GM18858 (cell line): ENCODE measurements at regions not wholly inside any gene's neighbourhood (a gene's known extent, or its start where the extent isn't known, plus 50 kb on each side); places are given as distances from the start of the nearest gene placed in this dataset.

Source experiments
- ATAC-seq: cut with Tn5 transposase; IDR thresholded peaks from one replicate; pipeline ENCODE4 v1.9.1; 2021; ENCODE audit not compliant: unreplicated experiment

GRCh38 chr3:174767853-174768382 is 91.2 kb upstream of the NAALADL2 start:
- ATAC-seq: no peak

- no peak for ATAC-seq
Observed at GRCh38 chr3:174769171-174769570, 90.0 kb upstream of the NAALADL2 start.

GRCh38 chr3:174775603-174776002 is 83.5 kb upstream of the NAALADL2 start:
- ATAC-seq: no peak

- ATAC-seq: no peak
Observed at GRCh38 chr3:174776123-174776522, 83.0 kb upstream of the NAALADL2 start.

DNA sequence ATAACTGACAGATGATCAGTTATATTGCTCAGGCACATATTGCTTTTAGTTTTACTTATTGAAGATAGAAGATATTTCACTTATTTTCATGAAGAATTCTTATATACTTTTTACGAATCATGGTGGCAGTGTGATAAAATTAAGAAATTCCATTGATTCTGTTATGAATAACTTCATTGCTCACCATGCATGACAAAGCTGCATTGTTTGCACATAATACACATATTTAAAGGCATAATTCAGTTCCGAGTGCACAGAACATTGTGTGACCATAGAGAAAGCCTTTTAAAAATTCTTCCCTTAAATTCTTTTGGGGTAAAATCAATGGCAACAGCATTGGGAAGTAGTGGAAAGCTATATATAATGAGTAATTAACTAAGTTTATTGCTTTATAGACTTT is 82.5 kb upstream of the NAALADL2 start:
- ATAC-seq: no peak

GRCh38 chr3:174777813-174778212 is 81.3 kb upstream of the NAALADL2 start:
- no peak for ATAC-seq

DNA sequence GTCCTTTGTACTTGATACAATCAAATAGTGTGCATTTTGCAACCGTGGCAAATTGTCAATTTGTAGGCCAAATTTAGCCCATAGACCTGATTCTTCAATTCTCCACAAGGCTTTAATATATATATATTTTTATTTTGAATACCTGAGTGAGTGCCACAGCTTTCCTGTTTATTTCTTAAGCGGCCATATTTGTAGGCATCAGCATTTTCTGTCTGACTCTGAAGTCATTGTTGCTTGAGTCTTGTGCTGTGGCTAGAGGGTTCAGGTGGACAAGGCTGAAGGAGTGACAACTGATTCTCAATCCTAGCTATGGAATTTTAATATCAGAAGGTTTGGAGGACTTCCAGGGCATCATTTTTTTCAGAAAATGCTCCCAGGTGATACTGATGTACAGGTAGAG is 75.6 kb upstream of the NAALADL2 start:
- ATAC-seq: no peak

- ATAC-seq: no peak
Observed at GRCh38 chr3:174784206-174784934, 74.8 kb upstream of the NAALADL2 start.

DNA sequence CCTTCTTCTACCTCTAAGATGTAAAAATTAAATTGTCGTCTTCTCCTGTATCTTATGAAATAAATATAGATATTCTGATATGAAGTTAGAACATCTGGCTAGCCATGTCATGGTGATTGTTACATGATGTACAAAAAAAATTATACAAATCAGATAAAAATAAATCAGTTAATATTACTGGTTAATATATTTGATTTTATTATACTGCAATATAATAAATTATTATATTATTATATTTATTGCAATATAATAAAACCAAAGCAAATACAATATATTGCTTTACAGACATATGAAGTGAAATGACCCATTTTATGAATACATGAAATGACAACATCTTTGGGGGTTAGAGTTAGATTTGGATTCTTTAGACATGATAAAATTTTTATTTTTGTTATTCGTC is 72.3 kb upstream of the NAALADL2 start:
- no peak for ATAC-seq

DNA sequence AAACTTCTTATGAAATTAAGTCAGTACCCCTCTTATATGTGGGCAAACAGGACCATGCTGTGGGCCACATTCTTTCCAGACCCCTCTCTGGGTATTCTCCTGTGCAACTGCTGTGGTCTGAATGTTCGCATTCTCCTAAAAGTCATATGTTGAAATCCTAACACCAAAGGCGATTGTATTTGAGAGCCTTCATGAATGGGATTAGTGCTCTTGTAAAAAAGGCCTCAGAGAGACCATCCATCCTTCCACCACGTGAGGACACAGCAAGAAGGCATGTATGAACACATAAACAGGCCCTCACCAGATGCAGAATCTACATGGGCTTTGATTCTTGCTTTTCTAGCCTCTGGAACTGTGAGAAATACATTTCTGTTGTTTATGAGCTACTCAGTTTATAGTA is 68.0 kb upstream of the NAALADL2 start:
- ATAC-seq: no peak

- ATAC-seq: no peak
Observed at GRCh38 chr3:174792864-174793263, 66.3 kb upstream of the NAALADL2 start.
